ENCODE measurements at regions not wholly inside any gene's neighbourhood (a gene's known extent, or its start where the extent isn't known, plus 50 kb on each side); places are given as distances from the start of the nearest gene placed in this dataset.

DNA sequence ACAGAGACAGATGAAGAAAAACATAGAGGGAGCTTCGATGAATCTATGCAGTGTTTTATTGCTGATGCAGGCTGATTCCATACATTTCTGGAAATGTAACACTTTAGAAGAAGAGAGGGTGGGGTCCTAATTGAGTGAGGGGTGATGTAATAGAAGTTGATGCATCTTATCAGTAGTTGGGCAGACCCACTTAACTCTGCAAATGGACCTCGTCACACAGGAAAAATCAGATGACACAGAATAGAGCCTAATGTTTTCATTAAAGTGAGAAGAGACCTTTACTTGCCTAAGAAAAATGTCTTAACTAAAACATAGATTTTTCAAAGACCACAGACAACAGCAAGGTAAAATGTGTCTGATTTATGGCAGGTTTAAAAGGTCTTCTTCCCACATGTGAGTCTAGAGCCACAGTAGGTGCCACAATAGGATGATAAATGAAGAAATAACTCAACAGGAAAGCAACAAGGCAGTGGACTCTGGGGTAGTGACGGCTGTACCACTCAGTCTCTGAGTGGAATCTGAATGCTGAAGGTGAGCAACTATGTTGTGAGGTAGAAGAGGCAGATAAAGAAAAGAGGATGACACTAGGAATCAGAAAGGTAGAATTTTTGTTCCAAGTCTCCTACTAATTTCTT is 414.7 kb upstream of the PIK3C3 start:
- DNase-seq (ENCODE audit: low spot score): no peak

DNA sequence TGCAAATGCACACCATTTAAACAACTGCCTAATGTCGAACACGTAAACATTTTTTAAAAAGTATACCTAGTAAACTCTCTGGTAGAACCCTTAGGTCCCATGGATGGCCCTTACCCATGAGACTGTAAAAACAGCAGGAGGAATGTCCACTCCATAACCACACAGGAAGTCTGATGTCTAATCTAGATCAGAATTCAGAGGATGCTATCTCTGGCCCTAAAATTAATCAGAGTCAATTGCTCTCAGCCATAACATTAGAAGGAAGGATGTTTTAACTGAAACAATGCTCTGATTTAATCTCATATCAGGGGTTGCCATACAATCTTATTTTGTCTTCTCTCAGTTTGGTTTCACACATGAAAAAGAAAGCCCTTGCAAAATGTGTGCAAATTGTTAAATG is 416.3 kb upstream of the PIK3C3 start:
- DNase-seq (ENCODE audit: low spot score): no peak

DNA sequence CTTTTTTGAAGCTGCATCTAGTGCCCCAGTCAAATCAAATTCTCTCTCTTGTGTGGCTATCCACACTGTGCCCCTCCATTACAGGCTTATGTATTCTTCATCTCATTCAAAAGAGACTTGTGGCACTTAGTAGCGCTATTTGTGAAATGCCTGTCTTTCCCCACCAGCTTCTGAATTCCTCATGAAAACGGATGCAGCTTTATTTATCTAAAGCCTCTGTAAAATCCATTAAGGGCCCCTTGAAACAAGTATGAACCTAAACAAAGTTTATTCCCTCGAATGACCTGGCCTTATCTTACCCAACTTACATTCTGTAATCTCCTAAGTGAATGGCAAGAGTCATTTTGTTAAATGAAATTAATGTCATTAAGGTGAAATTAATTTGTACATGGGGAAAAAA is 417.4 kb upstream of the PIK3C3 start:
- DNase-seq (ENCODE audit: low spot score): no peak

DNA sequence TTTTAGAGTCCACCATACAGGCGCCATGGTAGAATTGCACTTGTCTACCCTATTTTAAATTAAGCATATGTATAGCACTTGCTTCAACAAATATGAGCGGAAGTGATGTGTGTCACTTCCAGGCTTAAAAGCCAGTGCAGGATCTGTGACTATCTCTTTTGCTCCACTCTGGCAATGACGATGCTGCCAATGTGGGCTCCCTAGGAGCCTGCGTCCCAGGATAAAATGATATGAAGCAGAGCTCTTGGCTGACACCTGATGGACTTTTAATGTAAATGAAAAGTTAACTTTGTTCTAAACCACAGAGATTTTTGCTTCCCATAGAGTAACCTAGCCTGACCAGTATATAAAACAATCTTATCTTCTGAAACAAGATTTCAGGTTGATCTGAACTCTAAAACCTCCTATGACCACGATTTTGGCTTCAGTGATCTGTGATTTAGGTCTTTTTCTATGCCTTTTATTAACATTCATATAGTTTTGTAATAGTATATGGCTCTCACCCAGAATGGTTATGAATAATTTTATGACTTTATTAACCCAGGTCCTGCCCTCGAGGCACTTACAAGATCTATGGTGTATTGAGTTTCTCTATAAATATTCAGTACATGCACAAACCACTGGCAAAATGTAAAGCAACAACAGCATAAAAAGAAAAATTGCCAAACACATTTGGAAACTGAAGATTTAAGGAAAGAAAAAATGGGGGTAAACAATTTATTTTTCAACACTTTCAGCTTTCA is 422.5 kb upstream of the PIK3C3 start:
- DNase-seq (ENCODE audit: low spot score): no peak

DNA sequence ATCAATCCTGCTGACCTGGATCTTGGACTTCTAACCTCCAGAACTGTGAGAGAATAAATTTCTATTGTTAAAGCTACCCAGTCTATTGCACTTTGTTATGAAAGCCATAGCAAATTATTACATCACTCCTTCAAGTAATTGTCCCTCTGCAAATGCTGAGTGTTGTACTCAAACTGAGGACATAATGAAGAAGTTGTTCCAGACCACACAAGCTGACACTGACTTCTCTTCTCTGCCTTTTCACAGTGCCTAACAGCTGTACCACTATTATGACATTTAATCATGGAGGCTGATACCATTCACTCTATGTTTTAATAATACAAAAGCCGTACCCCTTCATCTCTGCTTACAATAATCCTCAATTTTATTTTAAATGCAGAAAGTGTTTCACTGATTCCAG is 424.1 kb upstream of the PIK3C3 start:
- no peak for DNase-seq (ENCODE audit: low spot score)

DNA sequence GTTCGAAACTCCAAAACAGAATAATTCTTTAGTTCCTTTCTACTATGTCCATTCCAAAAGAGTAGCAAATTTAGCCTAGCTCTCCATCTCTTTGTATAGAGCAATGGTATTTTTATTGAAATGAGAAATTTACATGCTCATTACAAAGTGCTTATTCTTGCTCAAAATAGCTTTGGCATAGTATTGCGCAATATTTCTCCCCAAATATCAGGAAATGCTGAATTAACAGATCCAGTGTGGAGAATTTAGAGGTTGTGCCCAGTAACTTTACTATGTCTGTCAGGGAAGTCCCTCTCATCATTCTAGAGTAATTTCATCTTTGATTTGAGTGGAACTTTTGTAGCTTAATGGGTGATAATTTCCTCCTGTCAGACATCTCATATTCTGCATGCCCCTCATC is 425.9 kb upstream of the PIK3C3 start:
- DNase-seq (ENCODE audit: low spot score): no peak

DNA sequence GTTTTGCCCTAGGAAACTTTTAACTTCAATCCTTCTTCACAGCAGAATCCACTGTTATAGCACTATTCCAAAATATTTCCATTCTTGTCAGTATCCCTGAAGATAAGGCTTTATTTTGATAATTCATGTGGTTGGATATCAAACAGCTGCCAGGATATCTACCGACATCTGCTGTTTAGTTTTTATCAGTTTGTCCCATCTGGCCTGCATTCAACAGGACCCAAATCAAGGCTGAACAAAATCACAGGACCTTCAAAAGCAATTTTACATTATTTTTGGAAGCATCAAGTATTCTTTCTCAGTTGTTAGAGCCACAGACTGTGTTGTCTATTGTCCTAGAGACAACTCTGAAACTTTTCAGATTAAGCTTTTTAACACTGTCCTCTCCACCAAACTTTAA is 429.0 kb upstream of the PIK3C3 start:
- no peak for DNase-seq (ENCODE audit: low spot score)

DNA sequence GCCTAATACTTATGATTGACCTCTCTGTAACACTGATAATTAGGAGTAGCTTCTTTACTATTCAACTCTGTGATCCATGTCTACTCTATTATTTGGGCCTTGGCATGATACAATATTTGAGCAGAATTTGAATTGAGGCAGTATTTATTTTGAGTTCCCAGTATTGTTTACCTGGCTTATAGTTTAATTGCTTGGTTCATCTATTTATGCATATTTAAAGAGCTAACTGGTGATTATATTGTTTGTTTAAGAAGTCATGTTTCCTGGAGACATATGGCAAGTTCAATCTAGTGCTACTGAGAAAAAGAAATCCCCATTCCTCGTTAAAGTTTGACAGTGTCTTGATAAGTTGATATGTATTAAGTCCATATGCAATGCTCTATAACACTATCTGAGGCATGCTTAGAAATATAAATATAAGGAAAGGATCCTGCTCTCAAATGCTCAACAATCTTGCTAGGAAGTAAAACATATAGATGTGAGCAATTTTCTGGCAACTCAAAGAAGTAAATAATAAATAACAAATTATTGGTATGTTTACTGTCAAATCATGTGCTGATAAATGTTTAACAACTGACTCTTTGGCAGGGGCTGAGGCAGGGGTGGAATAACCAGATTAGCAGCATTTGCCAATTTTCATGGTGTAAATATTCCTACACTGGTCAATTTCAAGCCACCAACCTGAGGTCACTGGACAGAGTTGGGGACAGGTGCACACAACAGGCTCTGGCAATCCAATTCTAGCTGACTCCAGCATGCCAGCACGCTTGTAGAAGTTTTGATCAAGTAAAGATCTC is 430.2 kb upstream of the PIK3C3 start:
- no peak for DNase-seq (ENCODE audit: low spot score)

DNA sequence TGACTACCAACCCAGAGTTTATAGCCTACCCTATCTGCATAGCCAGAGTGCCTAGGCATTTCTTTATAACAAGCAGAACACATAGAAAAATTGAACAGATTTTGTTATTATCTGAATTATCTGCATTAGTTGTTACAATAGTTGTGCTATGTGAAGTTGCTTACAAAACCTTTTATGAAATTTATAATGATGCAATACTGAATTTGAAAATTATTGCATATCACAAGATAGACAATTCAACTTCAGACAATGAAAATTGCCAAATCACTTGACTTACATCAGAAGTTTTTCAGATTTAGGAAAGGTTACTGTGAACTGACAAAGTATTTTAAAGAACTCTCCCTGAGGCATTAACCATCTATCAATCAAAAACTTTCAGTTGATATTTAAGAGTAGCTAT is 437.9 kb upstream of the PIK3C3 start:
- DNase-seq (ENCODE audit: low spot score): no peak

DNA sequence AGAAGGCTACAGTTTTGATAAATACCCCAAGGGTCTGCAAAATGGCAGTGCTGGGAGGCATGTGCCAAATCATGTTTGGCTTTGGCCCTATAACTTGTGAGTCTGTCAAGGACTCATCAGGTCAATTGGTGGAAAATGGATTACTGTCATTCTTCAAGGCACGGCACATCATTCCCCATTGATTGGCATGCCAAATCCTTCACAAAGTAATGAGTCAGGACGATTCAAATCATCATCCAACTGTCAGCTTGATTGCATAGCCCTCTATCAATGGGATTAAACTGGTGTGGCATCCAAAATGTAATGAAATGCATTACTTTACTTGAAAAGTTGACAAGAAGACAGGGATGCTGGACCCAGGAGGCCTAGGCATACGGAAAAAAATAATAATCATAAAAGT is 441.6 kb upstream of the PIK3C3 start:
- no peak for DNase-seq (ENCODE audit: low spot score)

DNA sequence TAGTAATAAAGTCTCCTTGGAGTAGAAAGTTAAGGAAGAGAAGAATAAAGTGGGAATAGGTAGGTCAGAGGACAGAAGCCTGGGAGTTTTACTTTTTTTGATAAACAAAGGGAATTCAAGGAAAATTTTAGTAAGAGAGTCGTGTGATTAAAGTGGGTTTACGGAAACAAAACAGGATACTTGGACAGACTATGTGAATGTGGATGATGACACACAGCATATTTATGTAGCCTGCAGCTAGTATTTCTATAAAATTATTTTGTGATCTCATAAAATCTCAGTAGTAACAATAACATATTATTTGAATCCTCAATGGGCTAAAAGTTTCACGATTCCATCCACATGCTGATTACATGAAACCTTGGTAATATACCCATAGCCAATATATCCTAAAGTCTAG is 450.7 kb upstream of the PIK3C3 start:
- no peak for DNase-seq (ENCODE audit: low spot score)

DNA sequence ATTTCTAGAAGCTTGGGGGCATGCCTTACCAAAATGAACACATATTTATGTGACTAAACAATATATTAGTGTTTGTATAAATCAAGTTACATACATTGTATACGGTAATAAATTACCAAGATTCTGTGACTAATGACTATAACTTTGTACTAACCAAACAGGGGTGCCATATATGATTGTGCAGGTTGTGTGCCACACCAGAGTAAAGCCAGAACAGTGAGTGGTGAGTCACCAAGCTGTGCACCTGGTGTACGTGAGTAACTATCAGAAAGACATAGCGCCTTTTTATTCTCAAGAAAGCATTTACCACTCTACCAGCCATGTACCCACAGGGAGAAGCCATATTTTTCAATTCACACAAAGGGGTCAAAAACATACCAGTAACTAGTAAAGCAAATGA is 453.2 kb upstream of the PIK3C3 start:
- no peak for DNase-seq (ENCODE audit: low spot score)

DNA sequence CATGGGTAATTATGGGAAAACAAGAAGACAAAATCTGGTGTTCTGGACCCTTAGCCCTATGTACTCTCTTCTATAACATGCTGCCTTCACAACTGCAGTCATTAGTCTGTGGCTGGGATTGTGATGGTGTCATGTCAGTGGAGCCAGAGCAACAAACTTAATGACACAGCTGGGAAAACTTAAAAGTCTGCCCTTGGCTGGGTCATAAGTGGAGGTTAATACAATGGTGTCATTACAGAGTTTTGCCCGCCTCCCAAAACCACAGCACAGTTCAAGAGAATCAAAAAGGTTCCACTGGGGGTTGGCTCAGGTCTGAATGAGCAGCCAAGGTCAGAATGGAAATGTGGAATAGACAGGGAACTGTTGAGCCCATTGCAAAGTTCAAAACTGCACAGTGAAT is 455.7 kb upstream of the PIK3C3 start:
- no peak for DNase-seq (ENCODE audit: low spot score)

DNA sequence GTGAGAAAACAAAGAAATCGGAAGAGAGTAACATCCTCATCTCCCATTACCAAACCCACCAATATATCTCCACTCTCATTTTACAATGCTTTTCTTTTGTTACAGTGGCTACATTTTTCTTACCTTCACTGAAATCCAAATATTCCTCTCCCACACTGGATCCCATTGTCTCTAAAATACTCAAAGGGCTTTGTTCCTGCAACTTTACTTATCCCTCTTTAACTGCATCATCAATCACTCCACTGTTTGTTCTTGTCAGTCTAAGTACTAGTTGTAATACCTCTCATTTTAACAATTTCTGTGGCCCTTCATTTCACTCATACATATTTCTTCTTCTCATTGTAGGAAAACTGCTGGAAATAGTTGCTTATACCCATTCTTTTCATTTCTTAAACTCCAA is 464.2 kb upstream of the PIK3C3 start:
- no peak for DNase-seq (ENCODE audit: low spot score)

DNA sequence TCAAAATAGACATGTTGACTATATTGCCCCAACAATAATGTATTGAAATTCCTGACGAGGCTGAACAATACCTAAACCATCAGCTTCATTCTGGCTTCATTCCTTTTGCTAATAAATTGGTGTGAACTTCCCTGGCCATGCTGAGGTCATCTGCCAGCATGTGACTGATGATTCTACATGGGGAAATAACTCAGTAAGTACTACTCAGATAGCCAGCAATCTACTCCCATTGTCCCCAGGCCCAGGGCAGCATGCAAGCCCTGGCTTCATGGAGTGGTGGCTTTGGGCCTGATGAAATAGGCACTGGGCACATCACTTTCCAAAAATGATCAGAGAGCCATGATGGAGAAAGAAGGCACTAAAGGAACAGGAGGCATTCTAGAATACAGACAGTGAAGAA is 468.5 kb upstream of the PIK3C3 start:
- DNase-seq (ENCODE audit: low spot score): no peak

DNA sequence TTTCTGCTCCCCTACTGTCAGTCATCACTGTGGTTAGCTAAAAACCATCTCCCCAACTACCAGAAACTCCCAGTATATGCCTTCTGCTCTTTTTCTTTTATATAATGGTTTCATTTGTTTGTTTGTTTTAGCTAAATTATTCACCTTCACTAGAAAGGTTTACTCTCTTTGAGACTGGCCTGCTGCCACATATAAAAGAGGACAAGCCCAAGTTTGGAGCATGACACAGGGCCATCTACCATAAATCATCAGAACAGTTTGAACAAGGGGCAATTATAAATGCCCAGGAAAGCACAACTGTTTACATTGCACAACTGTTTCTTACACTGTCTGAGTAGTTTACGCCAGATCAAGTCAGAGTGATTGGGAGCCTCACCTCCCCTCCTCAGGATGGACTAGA is 471.0 kb upstream of the PIK3C3 start:
- DNase-seq (ENCODE audit: low spot score): no peak

DNA sequence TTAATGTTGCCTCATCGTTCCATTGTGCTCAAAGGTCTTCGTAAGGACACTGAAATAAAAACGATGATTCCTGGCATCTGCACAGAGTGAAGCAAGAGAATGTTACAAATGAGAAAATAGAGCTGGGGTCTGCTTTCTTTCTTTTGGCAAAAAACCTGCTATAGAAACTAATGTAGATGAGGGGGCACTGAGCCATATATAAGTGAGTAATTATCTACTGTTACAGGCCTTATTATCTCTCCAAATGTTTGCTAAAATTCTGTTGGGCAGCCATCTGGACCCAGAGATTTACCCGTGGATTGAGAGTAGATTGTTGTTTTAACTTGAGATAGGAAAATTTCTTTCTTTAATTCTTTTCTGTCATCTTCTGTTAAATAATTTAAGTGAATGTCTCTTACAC is 472.5 kb upstream of the PIK3C3 start:
- no peak for DNase-seq (ENCODE audit: low spot score)

DNA sequence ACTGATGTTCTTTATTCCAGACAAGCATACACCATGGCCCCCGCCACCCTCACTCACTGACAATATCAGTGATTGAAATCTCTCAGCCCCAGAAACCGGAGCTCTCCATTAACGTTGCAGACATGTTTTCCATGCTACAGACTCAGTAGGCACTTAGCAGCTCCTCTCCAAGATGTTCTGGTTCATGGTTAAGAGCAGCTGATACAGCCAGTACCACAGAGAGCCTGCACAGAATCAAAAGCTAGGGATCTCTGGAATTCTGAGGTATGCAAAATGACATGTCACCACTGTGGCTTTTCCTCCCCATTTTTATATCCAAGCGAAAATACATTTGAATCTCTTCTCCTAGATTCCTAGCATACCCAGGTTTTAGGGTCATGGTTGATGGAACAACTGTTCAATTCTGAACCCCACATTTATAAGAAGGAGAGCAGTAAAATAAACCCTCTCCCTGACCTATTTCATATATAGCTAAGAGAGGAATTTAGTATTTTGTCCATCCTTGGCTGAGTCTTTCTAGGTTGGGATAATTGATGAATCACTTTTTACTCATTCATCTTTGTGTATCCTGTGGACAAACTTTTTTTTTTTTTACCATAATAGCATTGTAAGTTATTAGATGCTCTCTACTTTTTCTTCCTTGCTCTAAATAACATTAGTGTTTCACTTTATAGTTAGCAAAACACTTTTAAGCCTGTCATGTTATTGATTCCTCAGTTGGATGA is 488.4 kb upstream of the PIK3C3 start:
- no peak for DNase-seq (ENCODE audit: low spot score)

DNA sequence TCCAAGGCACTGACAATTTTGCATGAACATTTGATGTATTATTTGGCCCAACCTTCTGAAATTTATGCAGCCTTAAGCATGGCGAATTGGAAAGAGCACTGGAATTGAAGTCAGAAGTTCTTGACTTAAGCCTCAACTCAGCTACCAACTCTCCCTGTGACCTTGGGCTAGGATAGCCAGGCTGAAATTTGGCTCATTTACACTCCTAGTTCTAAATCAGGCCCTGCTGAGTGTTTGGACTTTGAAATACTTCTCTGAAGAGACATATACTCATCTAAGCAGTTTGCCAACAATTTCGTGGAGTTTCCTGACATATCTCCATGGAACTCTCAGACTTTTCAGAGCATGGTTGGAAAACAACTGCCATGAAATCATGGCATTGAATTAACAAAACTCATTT is 489.6 kb upstream of the PIK3C3 start:
- DNase-seq (ENCODE audit: low spot score): no peak

DNA sequence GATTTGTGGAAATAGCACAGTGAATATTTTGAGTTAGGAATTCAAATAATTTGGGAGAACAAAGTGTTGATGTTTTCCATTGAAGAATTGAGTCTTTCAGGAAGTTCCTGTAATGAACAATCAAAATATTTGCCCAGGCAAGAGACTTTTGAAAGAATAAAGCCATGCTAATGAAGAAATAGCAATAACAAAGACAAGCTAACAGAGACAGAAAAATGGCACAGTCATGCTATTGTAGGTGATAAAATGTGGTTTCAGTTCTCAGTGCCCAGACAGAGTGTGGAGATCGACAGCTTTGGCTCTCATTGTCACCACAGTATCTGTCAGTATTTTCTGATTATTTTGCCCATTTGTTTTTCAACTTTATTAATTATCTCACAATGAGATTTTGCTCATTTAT is 490.8 kb upstream of the PIK3C3 start:
- no peak for DNase-seq (ENCODE audit: low spot score)

DNA sequence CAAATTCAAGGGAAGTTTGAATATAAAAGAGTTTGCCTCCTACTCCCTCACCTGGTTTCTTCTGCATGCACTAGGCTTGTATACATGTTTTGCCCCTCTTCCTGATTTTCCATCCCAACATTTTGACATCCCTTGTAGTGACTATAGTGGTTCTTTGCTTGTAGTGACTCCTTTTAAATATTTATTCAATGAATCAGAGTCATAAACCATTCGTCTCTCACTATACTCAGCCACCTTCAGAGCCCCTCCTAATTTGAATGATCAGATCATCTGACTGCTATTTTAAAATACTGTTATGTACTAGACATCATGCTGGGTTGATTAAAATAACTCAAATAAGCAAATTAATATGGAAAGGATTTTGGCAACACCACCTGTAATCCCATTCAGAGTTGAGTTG is 492.1 kb upstream of the PIK3C3 start:
- DNase-seq (ENCODE audit: low spot score): no peak

DNA sequence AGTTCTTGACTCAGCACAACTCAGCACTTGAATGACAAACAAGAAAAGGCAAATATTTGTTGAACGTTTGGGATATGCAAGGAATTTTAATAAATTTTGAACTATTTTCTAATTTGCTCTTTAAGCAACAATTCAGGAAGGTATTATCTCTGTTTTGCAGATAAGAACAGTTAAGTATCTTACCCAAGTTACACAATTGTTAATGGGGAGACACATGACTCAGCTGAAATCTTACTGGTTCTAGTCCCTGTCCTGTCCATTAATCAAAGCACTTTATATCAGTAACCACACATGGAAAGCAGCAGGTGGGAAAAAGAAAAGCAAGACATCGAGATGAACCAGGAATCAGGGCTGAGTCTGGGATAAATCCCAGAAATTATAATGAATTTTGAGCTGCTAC is 493.9 kb upstream of the PIK3C3 start:
- no peak for DNase-seq (ENCODE audit: low spot score)

DNA sequence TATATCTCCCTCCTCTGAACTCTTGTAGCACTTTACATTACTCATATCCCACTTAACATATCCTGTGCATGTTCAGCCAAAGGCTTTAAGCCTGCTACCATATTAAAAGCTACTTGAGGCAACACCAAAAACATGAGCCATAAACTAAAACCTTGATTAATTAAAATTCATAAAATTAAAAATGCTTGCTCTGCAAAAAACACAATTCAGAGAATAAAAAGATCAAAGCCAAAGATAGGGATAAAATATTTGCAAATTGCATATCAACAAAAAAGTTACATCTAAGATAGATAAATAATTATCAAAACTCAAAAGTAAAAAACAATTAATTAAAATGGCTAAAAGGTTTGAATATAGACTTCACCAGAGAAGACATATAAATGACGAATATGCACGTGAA is 495.4 kb upstream of the PIK3C3 start:
- no peak for DNase-seq (ENCODE audit: low spot score)

Measured in germinal center (tissue), 1 donor.